ENCODE measurements at regions not wholly inside any gene's neighbourhood (a gene's known extent, or its start where the extent isn't known, plus 50 kb on each side); places are given as distances from the start of the nearest gene placed in this dataset.

- TF ChIP-seq POLR2A (IDR thresholded peaks at IDR 0.05) (no peak), CTCF (IDR thresholded peaks at IDR 0.05) (no peak), EP300 (IDR thresholded peaks at IDR 0.05) (no peak), POLR2AphosphoS5 (IDR thresholded peaks at IDR 0.05) (no peak)
Observed at GRCh38 chr4:92035666-92036065, 268.1 kb upstream of the GRID2 start.
